Activated CD8-positive, alpha-beta memory T cell treated with anti-CD3 and anti-CD28 coated beads, Interleukin-2, amount 50 U/mL, for 1 hour (primary cell): ENCODE measurements at regions not wholly inside any gene's neighbourhood (a gene's known extent, or its start where the extent isn't known, plus 50 kb on each side); places are given as distances from the start of the nearest gene placed in this dataset.

Experiments used
- DNase-seq: peaks from one replicate; pipeline ENCODE4 v3.0.0-alpha.2; 2020; ENCODE audit errors: extremely low read depth

GRCh38 chr2:42933824-42934254 is 141.5 kb upstream of the HAAO start:
- no peak for DNase-seq

DNA sequence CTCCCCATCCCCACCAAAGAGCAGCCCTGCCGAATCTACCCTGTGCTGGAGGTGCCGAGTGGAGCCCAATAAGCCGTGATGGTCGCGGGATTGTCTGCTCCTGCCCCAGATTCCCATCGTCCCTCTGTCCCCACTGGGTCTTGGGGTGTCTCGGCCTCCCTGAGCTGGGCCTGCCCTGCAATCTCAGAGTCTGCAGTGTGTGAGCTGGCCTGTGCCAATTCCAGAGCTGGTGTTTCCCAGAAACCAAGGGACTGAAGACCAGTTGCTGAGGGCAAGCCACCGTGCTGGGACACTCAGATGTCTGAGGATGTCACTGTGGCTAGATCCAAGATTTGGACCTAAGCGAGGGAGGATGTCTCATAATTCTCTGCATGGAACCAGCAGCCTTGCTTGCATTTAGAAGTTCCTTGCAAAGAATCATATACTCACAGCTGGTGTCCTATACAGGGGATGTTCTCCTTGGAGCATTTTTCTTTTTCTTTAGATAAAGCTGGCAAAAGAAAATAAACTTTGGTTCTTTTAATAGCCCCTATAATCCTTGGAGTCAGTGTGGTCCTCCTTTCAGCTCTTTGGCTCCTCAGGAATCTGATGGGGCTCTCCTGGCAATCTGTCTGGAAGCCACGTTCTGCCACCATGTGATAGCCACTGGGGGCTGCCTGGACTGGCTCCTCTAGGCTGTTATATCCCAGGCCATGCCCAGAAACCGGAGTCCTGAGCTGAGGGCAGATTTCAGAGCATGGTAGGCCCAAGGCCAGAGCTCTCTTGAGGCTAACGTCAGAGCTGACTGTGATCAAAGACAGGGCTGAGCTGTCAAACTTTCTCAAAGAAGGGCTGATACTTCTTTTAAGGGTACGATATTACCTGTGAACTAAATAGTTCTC is 140.1 kb upstream of the HAAO start:
- DNase-seq: no peak

DNA sequence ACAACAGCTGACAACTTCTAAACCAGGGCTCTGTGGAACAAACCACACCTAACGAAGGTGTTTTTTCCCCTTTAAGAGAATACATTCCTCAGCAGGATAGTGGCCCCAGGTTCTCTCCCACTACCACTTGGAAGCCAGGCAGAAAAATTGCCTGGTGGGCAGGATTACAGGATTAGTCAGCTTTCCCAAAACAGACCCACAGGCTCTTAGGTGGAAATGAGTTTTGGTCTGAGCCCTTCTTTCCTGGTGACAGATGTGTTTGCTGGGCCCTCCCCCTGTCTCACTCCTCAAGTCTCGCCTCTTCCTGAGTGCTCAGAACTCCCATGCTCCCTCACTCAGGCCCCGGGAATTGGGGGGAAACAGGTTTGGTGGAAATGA is 139.4 kb upstream of the HAAO start:
- no peak for DNase-seq

DNA sequence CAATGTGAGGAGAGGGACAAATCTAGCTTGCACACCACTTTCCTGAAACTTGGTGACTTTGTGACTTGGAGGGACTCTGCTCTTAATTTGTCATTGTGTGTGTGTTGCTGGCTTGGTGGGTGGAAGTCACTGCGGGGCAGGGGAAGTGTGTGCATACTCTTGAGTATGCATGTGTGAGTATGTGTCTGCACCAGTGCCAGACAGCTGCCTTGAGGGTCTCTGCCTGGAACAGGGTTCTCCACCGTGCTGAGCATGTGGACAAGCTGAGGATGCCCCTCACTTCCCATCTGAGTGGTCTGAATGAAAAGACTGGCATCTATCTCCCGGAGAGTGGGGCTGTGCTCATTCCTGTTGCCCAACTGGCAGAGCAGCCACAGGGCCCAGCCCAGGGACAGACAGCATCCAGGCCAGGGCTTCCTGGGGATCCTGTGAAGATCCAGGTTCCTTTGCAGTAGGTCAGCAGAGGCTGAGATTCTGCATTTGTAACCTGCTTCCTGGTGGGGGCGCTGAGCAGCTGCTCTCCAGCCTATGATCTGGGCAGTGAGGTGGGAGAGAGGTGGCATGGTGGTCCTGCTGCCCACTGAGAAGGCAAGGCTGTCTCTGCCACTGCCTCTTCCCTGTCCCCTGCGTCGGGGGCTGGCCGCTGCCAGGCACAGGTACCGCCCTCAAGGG is 138.9 kb upstream of the HAAO start:
- no peak for DNase-seq

DNA sequence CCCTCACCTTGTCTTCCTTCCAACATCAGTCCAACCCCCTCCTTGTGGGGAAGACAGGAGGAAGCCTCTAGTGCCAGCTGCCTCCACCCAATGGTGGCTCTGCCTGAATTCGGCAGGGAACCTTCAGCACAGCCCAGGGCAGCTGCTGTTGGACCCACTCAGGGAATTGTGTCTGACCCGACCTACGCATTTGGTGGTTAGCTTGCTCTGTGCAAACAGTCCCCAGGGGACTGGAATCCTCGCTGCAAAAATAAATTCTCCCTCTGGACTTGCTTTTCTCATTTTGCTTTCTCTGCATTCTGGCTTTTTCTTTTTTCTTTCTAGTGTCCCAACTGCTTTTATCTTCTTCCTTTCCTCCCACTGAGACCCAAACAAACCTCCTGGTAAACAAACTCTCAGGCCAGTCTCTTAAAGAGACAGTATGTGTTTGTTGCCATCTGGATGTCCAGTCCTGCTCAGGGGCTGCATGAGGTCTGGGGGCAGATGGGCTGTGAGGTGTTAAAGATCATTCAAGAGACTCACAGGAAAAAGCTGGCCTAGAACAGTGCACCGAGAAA is 137.7 kb upstream of the HAAO start:
- no peak for DNase-seq

DNA sequence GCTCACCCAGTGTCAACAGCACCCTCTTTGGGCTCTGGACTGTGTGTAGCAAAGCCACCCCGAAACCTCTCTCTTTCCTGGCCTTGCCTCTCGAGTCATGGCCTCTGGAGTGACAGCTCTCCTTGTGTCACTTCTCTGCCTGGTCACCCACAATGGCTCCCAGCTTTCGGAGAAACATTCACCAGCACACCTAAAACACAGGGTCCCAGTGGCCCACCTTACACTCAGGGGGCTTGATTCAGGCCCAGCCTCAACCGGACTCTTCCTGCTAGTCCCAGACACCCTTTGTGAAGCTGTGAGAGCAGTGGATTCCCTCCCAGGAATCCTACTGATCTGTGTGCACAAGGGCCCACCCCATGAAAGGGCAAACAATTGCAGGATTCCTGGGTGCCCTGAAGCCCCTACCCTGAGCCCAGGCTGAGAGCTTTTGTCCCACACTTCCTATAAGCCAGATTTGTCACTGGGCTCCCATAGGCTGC is 137.2 kb upstream of the HAAO start:
- DNase-seq: no peak

DNA sequence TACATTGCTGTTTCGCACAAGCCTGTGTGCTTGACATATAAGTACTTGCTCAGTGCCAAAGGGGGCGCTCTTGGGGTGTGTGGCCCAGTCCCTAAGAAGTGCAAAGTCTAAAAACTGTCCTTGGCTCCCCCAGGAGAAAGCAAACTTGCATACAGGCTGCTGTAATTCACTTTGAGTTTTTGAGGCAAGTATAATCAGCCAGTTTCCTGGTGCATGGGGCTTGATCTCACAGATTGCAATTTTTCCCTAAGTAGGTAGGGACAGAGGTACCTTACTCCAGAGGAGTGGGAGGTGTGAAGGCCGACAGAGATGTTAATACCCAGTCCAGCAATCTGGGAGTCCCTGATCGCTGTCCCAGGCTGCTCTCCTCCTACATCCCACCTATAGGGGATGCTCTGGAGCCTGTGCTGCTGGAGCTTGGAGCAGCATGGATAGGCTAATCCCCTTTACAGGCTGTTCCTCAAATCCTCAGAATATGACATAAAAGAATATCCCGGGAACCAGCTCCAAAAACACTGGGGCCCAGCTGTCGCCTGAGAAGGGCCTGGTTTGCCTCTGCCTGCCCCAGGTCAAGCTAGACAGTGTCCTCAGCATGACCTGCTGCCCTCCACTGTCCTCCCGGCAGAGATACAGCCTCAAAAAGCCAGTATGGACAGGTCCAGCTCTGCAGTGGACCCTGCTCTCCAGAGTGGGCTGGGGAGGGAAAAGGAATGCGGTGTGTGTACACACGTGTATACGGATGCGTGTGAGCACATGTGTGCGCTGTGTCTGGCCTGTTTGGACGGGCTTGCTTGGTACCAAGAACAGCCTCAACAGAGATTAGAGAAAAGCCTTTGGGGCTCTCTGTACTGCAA is 136.5 kb upstream of the HAAO start:
- no peak for DNase-seq

- no peak for DNase-seq
These were observed 135.8 kb upstream of the HAAO start for GRCh38 chr2:42928161-42928691.

- no peak for DNase-seq
These were observed 135.2 kb upstream of the HAAO start for GRCh38 chr2:42927334-42928160.

GRCh38 chr2:42926434-42927333 is 134.3 kb upstream of the HAAO start:
- DNase-seq: no peak

- no peak for DNase-seq
These were observed 133.5 kb upstream of the HAAO start for GRCh38 chr2:42925742-42926433.

DNA sequence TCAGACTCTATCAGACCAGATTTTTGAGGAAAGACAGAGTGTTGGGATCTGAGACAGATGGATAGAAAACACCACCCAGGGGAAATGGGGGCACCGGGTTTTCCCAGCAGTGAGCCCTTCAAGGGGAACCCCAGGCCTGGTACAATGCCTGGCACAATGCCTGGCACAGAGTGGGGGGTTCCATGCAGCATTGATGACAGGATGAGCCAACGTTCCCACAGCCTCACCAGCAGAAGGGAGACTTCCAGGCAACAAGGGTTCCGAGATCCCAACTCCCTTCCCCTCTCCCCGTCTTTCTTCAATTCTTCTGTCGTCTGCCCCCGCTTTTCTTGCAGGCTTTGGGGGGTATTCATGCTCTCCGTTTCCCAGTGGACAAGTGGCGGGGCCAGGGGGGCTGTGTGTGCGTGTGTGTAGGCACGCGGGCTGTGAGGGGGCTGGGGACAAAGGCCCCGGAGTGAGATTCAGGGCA is 132.1 kb upstream of the HAAO start:
- DNase-seq: no peak

GRCh38 chr2:42923580-42924417 is 131.4 kb upstream of the HAAO start:
- DNase-seq: no peak

DNA sequence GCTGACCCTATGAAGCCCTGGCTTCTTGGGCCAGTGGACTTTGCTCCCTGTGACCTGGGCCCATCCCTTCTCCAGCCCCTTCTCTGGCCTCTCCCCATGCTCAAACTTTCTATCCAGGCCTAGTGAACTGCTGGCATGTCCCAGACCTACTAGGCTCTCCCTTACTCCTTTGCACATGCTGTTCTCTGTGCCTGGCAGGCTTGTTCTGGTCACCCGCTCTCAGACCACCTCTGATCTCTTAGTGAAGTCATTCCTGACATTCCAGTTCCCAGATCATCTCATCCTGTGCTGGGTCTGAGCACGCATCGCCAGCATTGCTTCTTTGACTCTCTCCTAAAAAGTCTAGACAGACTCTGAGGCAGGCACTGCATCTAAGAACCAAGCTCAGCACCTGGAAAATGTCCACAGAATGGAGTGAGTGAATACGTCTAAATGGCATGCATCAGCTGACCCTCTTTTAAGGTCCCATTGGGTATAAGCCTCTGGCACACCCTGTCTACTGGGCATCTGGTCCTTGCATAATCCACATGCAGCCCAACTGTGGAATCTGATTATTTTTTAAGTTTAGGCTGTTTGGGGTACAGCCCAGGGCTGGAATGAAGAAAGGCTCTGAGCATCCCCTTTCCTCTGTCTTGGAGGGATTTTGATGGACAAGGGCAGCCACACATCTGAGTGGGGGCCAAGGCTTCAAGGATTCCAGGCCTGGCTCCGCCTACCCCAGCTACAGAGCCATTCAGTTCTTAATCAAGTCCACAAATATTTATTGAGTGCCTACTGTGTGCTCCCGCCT is 130.6 kb upstream of the HAAO start:
- no peak for DNase-seq

DNA sequence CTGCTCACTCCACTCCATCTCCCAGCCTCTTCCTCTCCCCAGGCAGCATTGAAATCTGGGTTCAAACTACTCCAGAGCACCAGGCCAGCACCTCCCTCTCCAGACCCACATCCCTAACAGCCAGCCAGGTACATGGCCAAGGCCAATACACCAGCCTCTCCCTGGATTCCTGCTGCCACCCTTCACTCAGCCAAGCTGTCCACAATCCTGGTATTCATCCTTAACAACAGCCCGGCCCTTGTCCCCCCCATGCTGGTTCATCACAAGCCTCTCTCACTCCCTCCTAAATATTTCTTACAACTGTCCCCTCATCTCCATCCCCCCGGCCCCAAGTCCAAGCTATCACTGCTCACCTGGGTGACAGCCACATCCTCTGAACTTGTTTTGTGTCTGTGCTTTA is 129.9 kb upstream of the HAAO start:
- no peak for DNase-seq

GRCh38 chr2:42921721-42922120 is 129.3 kb upstream of the HAAO start:
- DNase-seq: no peak

- no peak for DNase-seq
These were observed 128.8 kb upstream of the HAAO start for GRCh38 chr2:42921147-42921520.
